ENCODE measurements at regions not wholly inside any gene's neighbourhood (a gene's known extent, or its start where the extent isn't known, plus 50 kb on each side); places are given as distances from the start of the nearest gene placed in this dataset.
A peak's percentile ranks its signal among the peaks of the same experiment; 100 is the strongest.
"Not testable (repeated sequence)": the region's sequence is repeated elsewhere in the genome, so short reads cannot be mapped to it uniquely, and the experiment has no call there.

DNA sequence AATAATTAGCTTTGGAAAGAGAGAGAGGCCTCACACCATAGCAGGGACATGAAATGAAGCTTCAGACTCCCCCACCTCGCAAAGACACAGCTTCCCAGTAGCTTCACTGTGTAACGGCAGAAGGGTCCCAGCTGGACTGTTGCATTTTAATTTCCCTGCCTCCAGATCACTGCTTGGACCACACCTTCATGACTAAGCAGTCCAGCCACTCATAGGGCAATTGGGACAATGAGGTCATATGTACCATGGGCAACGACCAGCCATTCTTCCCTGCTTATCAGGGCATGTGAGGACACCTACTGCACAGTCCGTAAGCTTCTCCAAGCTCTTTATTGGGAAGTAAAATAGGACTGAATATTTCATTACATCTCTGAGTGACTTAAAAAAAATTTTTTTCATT, 183.0 kb downstream of the MREG start:
- no peak for DNase-seq

DNA sequence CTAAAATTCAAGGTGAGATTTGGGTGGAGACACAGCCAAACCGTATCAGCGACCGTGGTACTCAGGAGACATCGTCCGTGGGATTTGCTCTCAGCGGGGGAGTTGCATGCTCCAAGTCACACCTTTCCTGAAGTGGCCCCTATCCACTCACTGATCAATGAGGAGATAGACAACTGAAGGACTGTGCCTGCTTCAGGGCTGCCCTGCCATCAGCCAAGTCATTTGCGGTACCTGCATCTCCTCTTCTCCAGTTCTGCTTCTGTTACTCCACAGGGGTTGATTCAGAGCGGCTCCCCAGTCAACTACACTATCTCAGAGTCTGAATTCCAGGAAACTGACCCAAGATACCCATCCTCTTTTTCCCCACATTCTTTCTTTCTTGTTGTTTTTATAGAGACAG, 184.1 kb downstream of the MREG start:
- no peak for DNase-seq

DNA sequence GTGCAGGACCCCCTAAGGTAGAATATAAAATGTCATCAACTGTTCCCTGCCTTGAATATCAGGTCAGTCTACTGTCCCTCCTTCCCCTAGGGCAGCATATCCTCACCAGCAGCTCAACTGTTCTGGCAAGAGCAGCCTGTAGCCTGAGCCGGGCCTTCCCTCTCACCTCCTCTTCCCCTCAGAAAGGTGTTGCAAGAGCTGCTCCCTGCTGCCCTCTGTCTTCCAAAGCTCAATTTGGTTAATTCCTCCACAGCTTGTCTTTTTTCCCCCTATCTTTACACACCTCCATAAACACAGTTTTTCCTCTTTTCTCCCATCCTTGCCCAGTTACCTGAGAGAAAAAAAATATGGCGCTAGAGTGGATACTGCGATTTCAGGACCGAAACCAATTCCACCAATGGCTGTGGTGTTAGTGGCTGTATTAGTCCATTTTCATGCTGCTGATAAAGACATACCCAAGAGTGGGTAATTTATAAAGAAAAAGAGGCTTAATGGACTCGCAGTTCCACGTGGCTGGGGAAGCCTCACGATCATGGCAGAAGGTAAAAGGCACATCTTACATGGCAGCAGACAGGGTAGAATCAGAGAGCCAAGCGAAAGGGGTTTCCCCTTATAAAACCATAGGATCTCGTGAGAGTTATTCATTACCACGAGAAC, 184.7 kb downstream of the MREG start:
- DNase-seq: no peak

DNA sequence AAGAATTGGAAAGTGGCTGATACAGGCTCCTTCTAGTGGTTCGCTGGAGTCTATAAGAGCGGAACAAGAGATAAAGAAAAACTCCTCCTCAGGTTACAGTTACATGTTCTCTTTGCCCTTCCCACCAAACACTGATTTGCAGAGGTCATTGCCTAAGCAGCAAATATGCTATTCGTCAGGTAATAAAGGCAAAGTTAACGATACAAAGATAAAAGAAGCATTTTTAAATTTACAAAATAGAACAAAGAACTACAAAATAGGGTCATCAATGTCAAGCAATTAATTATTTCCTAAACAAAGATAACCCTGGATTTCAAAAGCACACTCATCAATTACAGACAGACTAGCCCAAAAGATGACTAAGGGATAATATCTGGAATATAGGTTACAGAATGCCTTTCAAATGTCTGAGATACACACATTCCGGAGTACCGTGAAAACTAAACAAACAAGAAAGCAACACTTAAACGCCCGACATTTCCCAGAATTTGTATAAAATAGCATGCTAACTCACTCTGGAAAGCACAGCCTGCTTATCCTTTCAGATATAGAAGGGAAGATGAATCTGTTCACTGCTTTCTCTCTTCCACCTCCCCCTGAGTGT, 186.4 kb downstream of the MREG start:
- DNase-seq: no peak

DNA sequence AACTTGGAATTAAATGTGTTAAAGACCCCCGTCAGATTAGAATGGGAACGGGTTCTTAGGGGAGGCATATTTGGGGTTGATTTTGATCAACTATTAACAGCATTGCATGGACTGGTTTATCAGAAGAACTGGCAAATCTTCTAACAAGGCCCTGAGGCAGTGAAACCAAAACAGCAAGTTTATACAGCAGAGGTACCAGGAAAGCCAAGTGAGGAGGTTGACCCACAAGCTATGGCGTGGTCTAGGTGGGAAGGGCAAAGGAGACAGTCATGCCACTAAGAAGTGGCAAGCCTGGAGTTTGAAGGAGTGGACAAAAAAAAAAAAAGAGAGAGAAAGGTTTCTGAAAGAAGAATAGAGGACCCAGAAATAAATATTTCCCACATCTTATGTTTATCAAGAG, 187.0 kb downstream of the MREG start:
- no peak for DNase-seq

DNA sequence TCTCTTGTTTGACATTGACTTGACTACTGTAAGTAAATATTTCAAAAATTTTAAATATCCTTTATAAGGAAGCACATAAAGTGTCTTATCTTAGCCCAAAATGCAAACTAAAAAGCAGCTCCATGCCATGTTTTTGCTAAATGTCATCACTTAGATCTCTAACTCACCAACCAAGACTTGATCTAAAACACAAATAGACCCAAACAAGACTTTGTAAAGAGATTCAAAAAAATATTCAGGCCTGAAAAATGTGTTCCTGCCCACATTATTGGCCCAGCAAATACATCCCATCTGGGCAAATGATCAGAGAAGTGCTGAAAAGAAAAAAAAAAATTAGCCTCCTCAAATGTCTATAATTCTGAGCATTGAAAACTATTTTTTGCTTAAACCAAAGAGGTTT, 187.6 kb downstream of the MREG start:
- no peak for DNase-seq

DNA sequence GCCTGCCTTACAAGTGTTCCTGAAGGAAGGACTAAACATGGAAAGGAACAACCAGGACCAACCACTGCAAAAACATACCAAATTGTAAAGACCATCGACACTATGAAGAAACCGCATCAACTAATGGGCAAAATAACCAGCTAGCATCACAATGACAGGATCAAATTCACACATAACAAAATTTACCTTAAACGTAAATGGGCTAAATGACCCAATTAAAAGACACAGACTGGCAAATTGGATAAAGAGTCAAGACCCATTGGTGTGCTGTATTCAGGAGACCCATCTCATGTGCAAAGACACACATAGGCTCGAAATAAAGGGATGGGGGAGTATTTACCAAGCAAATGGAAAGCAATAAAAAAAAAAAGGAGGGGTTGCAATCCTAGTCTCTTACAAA, 192.1 kb downstream of the MREG start:
- not testable (repeated sequence) for DNase-seq

DNA sequence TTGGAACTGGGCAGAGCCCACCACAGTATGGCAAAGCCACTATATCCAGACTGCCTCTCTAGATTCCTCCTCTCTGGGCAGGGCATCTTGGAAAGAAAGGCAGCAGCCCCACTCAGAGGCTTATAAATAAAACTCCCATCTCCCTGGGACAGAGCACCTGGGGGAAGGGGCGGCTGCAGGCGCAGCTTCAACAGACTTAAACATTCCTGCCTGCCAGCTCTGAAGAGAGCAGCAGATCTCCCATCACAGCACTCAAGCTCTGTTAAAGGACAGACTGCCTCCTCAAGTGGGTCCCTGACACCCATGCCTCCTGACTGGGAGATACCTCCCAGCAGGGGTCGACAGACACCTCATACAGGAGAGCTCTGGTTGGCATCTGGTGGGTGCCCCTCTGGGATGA, 193.6 kb downstream of the MREG start:
- DNase-seq: not testable (repeated sequence)

DNA sequence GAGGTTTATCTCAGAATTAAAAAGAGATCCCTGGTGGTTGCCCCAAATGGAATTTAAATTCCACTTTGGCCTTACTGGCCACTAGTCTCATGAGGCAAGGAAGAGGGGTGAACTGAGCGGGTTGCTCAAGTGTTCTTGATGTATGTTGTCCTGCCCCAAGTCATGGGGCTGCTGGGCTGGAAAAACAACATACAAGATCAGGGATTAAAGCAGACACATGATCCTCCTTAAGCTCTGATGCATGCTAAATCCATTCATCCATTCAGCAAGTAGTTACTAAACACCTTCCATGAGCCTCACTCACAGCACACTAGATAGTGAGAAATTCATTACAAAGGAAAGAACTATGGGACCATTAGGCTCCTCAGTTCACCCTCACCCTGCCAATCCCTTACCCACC, 196.3 kb downstream of the MREG start:
- no peak for DNase-seq

DNA sequence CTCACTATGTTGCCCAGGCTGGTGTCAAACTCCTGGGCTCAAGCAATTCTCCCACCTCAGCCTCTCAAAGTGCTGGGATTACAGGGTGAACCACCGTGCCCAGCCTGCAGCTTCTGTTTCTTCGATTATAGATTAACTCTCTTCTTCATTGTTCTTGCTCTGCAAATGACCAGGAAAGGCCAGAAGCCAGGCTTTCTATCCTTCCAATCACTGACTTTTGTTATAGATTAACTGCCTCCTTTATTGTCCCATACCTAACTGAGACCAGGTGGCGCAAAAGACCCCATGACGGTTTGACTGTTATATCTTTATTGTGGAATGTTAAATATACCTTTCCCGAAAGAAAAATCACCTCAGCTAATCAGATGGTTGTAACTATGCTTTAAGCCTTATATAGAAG, 196.9 kb downstream of the MREG start:
- no peak for DNase-seq

DNA sequence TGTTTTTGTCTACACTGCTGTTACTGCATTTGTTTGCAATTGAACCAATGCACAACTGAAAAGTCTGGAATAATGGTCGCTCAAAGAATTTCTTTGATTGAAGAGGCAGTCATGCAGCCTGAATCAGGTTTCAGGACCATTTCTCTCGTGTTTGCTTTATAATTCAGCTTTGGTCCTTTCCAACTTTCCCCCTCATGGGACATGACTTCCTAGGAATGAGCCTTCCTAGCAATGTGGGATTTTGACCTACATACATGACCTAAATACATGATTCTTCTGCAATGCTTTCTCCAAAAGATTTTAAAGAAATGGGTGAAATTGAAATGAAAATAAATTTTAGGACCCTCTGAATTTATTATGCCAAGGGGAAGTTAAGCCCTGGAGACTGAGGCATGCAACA, 197.4 kb downstream of the MREG start:
- no peak for DNase-seq

DNA sequence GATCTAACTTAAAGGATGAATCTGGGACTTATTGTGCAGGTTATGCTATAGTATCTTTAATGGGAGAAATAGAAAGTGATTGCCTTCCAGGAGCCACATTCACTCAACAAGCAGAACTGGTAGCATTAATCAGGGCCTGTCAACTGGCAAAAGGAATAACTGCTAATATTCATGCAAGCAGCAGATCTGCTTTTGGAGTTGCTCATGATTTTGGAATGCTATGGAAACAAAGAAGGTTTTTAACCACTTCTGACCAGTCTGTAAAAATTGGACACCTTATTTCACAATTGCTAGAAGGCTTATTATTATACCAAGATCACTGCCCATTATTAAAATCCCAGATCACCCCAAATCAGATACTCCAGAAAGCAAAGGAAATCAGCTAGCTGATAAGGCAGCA, 200.4 kb downstream of the MREG start:
- no peak for DNase-seq

DNA sequence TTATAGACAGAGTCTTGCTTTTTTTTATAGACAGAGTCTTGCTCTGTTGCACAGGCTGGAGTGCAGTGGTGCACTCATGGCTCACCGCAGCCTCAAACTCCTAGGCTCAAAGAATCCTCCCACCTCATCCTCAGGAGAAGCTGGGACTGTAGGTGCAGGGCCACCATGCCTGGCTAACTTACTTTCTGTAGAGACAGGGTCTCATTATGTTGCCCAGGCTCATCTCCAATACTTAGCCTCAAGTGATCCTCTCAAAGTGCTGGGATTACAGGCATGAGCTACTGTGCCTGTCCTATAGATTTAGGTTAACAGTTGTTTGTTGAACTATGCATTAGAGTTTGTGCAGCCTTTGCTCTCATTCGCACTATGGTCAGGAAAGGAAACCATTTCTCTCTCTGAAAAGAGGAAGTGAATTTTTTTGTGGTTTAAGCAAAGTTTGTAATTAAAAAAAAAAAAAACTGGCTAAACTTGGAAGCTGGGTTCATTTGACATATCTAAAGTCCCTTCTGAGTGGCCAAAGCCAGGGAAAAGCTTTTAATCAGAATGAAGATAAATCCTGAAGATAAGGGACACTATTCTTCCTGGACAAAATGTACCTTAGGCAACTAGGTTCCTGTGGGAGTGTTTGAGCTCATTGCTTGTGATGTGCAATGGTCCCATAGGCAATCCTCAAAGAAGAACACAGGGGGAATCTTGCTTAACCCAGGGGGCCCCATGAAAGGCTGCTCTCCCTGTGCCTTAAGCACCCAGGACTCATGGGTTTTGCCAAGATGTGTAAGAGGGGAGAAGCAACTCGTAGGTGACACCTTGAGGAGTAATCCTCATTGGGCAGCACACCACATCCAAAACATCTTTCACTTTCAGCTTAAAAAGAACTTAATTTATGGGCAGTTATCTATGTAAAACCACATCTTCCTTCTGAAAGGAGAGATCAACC, 201.7 kb downstream of the MREG start:
- peak; percentile 62 for DNase-seq

DNA sequence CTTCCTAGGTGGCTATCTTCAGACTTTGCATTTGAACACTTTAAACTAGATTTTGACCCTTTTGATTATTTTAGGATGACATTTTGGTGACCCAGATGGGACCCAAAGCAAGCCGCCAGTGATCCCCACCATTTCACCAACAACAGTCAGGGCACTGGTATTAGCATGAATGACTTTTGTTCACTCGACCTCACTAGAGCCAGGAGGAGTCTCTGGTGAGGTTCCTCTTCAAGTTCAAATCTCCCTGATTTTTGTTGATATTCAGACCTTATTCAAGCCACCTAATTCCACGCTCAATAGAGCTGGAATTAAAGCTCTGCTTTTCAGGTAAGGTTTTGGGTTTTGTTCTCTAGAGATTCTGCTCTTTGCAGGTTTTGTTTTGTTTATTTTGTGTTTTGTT, 202.3 kb downstream of the MREG start:
- DNase-seq: no peak

DNA sequence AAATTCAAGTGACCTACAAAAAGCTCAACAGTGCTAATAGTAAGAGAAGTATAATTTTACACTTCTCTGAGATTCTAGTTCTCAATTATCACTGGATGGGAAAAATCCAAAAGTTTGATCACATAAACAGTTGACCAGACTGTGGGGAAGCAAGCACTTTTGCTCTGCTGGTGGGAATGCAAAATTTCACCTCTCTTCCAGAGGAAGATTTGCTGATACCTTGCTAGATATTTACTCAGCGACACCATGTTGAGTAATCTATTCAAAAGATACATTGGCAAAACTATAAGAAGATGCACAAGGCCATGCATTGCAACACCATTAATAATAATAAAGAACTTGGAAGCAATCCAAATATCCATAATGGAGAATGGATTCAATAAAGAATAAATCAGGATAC, 204.4 kb downstream of the MREG start:
- DNase-seq: no peak

DNA sequence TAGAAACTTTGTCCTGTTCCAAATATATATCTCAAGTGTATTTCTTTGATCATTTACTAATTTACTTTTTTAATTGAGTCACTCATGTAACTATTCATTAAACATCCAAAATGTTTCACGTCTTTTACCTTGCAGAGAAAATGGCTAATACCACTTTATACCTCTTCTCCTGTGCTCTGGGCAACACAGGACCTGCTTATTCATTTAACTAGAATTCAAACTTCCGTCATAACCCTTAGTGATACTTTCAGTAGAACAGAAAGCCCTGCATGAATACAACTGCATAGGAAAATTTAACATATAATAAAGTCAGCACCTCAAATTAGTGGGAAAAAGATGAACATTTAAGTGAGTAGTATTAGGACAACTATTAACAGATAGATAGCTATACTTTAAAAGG, 205.2 kb downstream of the MREG start:
- no peak for DNase-seq

DNA sequence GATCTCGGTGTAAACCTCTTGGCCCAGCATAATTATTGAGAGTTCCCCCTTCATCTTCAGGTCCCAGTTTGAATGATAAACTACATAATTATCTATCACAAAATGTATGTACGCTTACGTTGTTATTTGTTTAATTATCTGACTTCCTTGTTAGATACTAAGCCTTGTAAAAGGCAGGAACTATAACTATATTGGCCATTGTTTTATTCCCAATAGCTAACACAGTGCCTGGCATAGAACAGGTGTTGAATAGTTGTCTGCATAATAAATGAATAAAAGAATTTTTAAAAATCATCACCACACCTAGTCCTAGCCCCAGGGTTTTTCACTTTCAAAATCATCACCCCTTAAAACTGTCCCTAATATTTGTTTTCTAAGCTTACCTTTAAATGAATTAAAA, 207.9 kb downstream of the MREG start:
- no peak for DNase-seq

DNA sequence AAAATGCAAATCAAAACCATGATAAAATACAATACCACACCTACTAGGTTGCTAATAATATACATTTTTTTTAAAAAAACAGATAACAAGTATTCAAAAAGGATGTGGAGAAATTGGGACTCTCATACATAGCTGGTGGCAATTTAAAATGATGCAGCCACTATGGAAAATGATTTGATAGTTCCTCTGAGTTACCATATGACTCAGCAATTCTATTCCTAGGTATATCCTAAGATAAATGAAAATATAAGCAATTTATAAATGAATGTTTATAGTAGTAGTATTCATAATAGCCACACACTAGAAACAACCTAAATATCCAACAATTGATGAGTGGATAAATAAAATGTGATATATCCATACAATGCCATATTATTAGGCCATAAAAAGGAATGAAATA, 210.2 kb downstream of the MREG start:
- DNase-seq: no peak

DNA sequence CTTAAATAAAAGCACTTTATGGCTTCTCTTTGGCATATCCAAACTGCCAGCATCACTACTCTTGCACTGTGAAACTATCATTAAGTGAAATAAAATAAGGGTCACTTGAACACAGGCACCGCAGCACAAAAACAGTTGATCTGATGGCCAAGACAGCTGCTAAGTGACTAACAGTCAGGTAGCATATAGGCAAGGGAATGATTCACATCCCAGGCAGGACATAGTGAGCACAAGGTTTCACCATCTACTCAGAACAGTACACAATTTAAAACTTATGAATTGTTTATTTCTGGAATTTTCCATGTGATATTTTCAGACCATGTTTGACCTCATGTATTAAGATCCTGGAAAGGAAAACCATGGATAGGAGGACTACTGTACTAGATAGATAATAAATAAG, 214.2 kb downstream of the MREG start:
- no peak for DNase-seq

DNA sequence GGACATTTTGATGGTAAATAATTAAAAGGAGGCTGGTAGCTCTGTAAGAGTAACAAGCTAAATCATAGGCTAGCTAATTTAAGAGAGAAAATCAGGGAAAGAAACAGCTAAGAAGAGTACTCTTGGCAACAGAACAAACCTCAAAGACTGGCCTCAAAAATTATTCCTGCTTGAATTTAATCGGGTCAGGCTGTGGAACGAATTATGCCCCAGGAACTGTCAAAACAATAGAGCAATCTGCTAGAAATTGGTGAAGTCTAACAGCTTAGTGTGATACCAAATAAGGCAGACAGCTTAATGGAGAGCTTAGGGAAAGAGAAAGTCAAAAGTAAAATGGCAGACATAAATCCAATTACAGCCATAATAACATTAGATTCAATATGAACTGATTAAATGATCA, 215.7 kb downstream of the MREG start:
- no peak for DNase-seq

DNA sequence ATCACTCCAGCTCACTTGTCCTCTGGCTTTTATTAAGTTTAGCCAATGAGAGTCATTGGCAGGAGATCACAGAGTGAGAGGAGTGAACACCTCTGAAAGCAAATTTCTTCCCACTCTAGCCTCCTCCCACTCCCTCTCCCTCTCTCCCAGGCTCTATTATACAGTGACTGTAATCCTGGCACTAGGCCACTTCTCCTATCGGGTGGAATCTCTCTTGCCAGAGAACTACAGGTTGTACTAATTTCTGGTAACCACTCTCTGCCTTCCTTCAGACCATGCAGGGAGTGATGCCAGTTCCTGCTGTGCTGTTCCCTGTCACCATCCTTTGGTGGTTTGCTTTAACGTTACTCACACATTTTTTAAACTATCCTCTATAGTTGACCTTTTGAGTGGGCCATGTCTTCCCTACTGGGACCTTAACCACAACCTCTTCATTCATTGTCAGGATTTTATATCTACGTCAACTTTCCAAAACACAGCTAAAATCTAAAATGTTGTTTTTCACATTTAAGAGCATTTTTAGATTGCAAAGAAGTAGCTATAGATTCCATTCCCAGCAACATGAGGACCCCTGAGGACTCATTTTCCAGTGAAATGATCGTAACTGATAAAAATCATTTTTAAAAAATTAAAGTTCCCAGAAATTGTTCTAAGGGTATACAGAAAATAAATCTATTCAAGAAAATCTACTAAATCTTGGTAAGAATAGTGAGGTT, 217.1 kb downstream of the MREG start:
- no peak for DNase-seq

DNA sequence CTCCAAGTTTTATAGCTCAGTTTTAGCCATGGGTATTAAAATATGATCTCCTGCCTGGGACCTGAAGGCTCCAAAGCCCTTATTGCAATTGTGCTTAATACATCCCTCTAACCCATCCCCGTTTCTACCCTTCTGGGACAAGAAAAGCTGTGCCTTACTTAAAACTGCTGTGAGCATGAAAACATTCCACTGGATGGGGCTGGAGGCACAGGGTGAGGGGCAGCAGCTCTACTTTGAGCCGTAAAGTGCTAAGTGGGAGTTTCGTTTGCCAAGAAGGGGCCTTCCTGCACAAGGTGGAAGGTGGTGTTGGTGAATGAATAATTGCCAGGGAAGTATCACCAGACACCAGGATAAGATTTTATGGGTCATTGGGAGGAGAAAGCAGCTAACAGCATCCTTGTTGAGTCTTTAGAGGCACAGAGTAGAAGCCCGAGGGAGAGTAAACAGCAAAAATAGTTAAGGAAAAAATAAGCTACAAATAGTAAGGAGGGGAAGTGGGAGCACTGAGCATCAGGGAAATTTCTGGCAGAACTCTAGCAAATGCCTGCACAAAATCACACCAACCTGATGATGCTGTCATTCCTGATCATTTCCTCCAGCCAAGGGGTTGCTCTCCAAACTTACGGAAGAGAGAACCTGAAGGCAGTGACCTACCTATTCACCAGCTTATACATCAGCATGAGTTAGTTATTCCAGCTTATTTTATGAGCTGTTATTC, 218.4 kb downstream of the MREG start:
- no peak for DNase-seq
